ENCODE measurements at regions not wholly inside any gene's neighbourhood (a gene's known extent, or its start where the extent isn't known, plus 50 kb on each side); places are given as distances from the start of the nearest gene placed in this dataset.

DNA sequence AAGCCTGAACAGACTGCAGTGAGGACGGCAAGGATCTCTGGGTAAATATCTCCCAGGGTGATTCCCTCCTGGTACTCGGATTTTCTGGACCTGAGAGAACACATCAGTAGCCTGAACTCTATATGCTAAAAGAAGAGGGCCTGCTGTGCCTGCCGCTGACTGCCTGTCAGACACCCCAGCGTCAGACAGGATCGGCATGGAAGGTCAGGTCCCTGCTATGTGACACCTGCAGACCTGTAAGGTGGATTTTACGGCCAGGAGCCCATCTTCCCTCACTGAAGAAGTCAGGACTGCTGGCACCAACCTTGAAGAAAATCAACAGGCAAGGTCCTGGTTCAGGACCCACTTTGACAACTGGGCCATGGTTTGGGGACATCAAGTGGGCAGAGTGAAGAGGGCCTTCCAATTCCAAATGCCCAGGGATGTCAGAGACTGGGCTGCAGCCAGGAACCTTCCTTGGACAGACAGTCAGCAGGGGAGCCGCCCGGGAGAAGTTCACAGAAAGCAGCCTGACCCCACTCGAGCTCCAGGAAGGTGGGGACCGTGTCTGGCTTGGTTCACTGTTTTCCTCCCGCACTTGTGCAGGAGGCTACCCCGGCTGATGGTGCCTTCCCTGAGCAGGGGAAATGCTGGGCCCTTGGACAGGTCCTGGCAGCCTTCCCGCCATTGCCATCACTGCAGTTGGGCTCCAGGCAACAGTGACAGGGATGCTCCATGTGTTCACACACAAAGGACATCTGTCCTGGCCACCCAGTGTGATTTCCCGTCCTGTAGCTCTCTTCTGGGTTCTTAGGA lies 91.8 kb upstream of the LANCL2 start:
- Histone ChIP-seq H2AFZ (ENCODE audit: low read depth) (no peak overlapping the region), H3K4me1 (ENCODE audit: control insufficient read depth in 1 of 2, insufficient read depth in 2 of 2, low read depth in 1 of 2, low read length in 1 of 2) (no peaks in the 10 kb centered on the region; a peak in 1 of 4 replicates), H3K9me2 (no peaks in the 10 kb centered on the region), H4K20me1 (ENCODE audit: insufficient read depth) (no peaks in the 10 kb centered on the region), H3F3A (replicated peaks; ENCODE audit: insufficient read depth) (no peaks in the 10 kb centered on the region), H3K27ac (ENCODE audit: low read depth in 2 of 2, low read length in 1 of 2) (no peak overlapping the region), H3K9me3 (no peaks in the 10 kb centered on the region), H3K27me3 (ENCODE audit: insufficient read depth) (no peaks in the 10 kb centered on the region), H3K9ac (no peak overlapping the region), H3K36me3 (replicated peaks in 1 of 2; ENCODE audit: control insufficient read depth in 1 of 2, insufficient read depth in 2 of 2, low read length in 1 of 2) (no peaks in the 10 kb centered on the region), H3K4me2 (no peak overlapping the region), H3K4me3 (ENCODE audit: low read depth in 2 of 2, low read length in 1 of 2) (no peak overlapping the region), H3K79me2 (ENCODE audit: insufficient read depth) (no peaks in the 10 kb centered on the region)
- ChIA-PET POLR2A (no interaction called here), CTCF (interaction anchor here (0.6 to 12.3 kb wide), 4 partner anchors 18 to 506 kb away, joined by 3 to 166 read pairs (median 68); no protein-coding TSS in a partner anchor)
- no peak for DNase-seq
- TF ChIP-seq YY1 (IDR thresholded peaks at IDR 0.05; ENCODE audit: low read depth), result no peak
- no peak for TF ChIP-seq FOXM1 (IDR thresholded peaks at IDR 0.05; ENCODE audit: low read depth)
- TF ChIP-seq TEAD4 (IDR thresholded peaks at IDR 0.05; ENCODE audit: borderline replicate concordance, insufficient read depth), result no peak
- TF ChIP-seq JUND (IDR thresholded peaks at IDR 0.05), result no peak
- TF ChIP-seq FOSL2 (IDR thresholded peaks at IDR 0.05; ENCODE audit: borderline replicate concordance, low read depth), result no peak
- TF ChIP-seq NRF1 (IDR thresholded peaks at IDR 0.05; ENCODE audit: low read depth, low read length), result no peak
- no peak for TF ChIP-seq GABPA (IDR thresholded peaks at IDR 0.05; ENCODE audit: low read depth)
- TF ChIP-seq EP300 (IDR thresholded peaks at IDR 0.05; ENCODE audit: borderline replicate concordance in 1 of 2, low read depth in 1 of 2, low read length in 1 of 2), result no peak
- no peak for TF ChIP-seq MEF2A (IDR thresholded peaks at IDR 0.05; ENCODE audit: borderline replicate concordance, low read depth)
- TF ChIP-seq, protein P1, sequence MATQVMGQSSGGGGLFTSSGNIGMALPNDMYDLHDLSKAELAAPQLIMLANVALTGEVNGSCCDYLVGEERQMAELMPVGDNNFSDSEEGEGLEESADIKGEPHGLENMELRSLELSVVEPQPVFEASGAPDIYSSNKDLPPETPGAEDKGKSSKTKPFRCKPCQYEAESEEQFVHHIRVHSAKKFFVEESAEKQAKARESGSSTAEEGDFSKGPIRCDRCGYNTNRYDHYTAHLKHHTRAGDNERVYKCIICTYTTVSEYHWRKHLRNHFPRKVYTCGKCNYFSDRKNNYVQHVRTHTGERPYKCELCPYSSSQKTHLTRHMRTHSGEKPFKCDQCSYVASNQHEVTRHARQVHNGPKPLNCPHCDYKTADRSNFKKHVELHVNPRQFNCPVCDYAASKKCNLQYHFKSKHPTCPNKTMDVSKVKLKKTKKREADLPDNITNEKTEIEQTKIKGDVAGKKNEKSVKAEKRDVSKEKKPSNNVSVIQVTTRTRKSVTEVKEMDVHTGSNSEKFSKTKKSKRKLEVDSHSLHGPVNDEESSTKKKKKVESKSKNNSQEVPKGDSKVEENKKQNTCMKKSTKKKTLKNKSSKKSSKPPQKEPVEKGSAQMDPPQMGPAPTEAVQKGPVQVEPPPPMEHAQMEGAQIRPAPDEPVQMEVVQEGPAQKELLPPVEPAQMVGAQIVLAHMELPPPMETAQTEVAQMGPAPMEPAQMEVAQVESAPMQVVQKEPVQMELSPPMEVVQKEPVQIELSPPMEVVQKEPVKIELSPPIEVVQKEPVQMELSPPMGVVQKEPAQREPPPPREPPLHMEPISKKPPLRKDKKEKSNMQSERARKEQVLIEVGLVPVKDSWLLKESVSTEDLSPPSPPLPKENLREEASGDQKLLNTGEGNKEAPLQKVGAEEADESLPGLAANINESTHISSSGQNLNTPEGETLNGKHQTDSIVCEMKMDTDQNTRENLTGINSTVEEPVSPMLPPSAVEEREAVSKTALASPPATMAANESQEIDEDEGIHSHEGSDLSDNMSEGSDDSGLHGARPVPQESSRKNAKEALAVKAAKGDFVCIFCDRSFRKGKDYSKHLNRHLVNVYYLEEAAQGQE (IDR thresholded peaks at IDR 0.05; ENCODE audit: low read depth, low read length), result no peak
- TF ChIP-seq, protein P2, sequence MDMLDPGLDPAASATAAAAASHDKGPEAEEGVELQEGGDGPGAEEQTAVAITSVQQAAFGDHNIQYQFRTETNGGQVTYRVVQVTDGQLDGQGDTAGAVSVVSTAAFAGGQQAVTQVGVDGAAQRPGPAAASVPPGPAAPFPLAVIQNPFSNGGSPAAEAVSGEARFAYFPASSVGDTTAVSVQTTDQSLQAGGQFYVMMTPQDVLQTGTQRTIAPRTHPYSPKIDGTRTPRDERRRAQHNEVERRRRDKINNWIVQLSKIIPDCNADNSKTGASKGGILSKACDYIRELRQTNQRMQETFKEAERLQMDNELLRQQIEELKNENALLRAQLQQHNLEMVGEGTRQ (IDR thresholded peaks at IDR 0.05; ENCODE audit: borderline replicate concordance, low read depth, low read length), result no peak
- no peak for TF ChIP-seq NFIC (IDR thresholded peaks at IDR 0.05; ENCODE audit: borderline replicate concordance)
- no peak for TF ChIP-seq EZH2phosphoT487 (IDR thresholded peaks at IDR 0.05; ENCODE audit: borderline replicate concordance, low read depth)
- TF ChIP-seq, protein P3, sequence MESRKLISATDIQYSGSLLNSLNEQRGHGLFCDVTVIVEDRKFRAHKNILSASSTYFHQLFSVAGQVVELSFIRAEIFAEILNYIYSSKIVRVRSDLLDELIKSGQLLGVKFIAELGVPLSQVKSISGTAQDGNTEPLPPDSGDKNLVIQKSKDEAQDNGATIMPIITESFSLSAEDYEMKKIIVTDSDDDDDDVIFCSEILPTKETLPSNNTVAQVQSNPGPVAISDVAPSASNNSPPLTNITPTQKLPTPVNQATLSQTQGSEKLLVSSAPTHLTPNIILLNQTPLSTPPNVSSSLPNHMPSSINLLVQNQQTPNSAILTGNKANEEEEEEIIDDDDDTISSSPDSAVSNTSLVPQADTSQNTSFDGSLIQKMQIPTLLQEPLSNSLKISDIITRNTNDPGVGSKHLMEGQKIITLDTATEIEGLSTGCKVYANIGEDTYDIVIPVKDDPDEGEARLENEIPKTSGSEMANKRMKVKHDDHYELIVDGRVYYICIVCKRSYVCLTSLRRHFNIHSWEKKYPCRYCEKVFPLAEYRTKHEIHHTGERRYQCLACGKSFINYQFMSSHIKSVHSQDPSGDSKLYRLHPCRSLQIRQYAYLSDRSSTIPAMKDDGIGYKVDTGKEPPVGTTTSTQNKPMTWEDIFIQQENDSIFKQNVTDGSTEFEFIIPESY (IDR thresholded peaks at IDR 0.05; ENCODE audit: borderline replicate concordance, low read depth), result no peak
- no peak for TF ChIP-seq RAD21 (IDR thresholded peaks at IDR 0.05; ENCODE audit: low read length)
- TF ChIP-seq ELF1 (IDR thresholded peaks at IDR 0.05), result no peak
- WGBS (ENCODE audit: low lambda C conversion rate), result 77% methylated on average over 11 of the region's 14 CpGs
